ENCODE measurements at regions not wholly inside any gene's neighbourhood (a gene's known extent, or its start where the extent isn't known, plus 50 kb on each side); places are given as distances from the start of the nearest gene placed in this dataset.

GRCh38 chr4:108350332-108350731, 181.6 kb upstream of the LEF1 start (continued):
- TF ChIP-seq, protein P1, sequence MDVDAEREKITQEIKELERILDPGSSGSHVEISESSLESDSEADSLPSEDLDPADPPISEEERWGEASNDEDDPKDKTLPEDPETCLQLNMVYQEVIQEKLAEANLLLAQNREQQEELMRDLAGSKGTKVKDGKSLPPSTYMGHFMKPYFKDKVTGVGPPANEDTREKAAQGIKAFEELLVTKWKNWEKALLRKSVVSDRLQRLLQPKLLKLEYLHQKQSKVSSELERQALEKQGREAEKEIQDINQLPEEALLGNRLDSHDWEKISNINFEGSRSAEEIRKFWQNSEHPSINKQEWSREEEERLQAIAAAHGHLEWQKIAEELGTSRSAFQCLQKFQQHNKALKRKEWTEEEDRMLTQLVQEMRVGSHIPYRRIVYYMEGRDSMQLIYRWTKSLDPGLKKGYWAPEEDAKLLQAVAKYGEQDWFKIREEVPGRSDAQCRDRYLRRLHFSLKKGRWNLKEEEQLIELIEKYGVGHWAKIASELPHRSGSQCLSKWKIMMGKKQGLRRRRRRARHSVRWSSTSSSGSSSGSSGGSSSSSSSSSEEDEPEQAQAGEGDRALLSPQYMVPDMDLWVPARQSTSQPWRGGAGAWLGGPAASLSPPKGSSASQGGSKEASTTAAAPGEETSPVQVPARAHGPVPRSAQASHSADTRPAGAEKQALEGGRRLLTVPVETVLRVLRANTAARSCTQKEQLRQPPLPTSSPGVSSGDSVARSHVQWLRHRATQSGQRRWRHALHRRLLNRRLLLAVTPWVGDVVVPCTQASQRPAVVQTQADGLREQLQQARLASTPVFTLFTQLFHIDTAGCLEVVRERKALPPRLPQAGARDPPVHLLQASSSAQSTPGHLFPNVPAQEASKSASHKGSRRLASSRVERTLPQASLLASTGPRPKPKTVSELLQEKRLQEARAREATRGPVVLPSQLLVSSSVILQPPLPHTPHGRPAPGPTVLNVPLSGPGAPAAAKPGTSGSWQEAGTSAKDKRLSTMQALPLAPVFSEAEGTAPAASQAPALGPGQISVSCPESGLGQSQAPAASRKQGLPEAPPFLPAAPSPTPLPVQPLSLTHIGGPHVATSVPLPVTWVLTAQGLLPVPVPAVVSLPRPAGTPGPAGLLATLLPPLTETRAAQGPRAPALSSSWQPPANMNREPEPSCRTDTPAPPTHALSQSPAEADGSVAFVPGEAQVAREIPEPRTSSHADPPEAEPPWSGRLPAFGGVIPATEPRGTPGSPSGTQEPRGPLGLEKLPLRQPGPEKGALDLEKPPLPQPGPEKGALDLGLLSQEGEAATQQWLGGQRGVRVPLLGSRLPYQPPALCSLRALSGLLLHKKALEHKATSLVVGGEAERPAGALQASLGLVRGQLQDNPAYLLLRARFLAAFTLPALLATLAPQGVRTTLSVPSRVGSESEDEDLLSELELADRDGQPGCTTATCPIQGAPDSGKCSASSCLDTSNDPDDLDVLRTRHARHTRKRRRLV (CRISPR knock-in tag; IDR thresholded peaks at IDR 0.05): no peak
- no peak for TF ChIP-seq ZNF34 (CRISPR knock-in tag; IDR thresholded peaks at IDR 0.05; ENCODE audit: borderline replicate concordance)
- no peak for TF ChIP-seq ZNF235 (CRISPR knock-in tag; IDR thresholded peaks at IDR 0.05; ENCODE audit: borderline replicate concordance)
- no peak for TF ChIP-seq SMYD3 (CRISPR knock-in tag; IDR thresholded peaks at IDR 0.05)
- no peak for TF ChIP-seq TFDP2 (CRISPR knock-in tag; IDR thresholded peaks at IDR 0.05)
- no peak for TF ChIP-seq GMEB1 (CRISPR knock-in tag; IDR thresholded peaks at IDR 0.05; ENCODE audit: borderline replicate concordance)
- TF ChIP-seq, protein P2, sequence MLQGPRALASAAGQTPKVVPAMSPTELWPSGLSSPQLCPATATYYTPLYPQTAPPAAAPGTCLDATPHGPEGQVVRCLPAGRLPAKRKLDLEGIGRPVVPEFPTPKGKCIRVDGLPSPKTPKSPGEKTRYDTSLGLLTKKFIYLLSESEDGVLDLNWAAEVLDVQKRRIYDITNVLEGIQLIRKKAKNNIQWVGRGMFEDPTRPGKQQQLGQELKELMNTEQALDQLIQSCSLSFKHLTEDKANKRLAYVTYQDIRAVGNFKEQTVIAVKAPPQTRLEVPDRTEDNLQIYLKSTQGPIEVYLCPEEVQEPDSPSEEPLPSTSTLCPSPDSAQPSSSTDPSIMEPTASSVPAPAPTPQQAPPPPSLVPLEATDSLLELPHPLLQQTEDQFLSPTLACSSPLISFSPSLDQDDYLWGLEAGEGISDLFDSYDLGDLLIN (CRISPR knock-in tag; IDR thresholded peaks at IDR 0.05; ENCODE audit: borderline replicate concordance): no peak
